H1 (cell line): ENCODE measurements at regions not wholly inside any gene's neighbourhood (a gene's known extent, or its start where the extent isn't known, plus 50 kb on each side); places are given as distances from the start of the nearest gene placed in this dataset.

Experiments used
- CTCF ChIA-PET: fragments of 300-600 bp; sonication (Branson Sonifier 250); formaldehyde crosslinking; loops from one replicate; lab custom pipeline; 2021; ENCODE audit not compliant: partially characterized antibody; lab: Charles Lee
- POLR2A ChIA-PET: fragments of 300-600 bp; sonication (Branson Sonifier 250); formaldehyde crosslinking; loops from one replicate; lab custom pipeline; 2021; ENCODE audit warnings: inconsistent platforms; ENCODE audit not compliant: partially characterized antibody; lab: Charles Lee
- DNase-seq, 2 experiments: peaks; one replicate each; pipeline versions ENCODE4 v3.0.0 to v3.0.0-alpha.2; 2010 to 2022; ENCODE audit warnings: low spot score in 2 of 2, low read depth in 1 of 2, mixed read lengths in 1 of 2
- FAIRE-seq: peaks from 2 replicates; lab custom pipeline; 2011; peaks lifted over from hg19 to GRCh38; lab: Jason Lieb, UNC
- H2AFZ ChIP-seq: 2 replicates; pipeline ENCODE4 v1.8.1; 2012; ENCODE audit warnings: low read length, inconsistent platforms
- H2AK5ac ChIP-seq: 2 replicates; pipeline ENCODE4 v1.6.1; 2013; ENCODE audit warnings: low read depth, low read length
- H2BK120ac ChIP-seq: replicated peaks from 2 replicates; pipeline ENCODE3; 2013; ENCODE audit warnings: low read depth, low read length, inconsistent platforms
- H2BK12ac ChIP-seq: 2 replicates; pipeline ENCODE4 v1.6.1; 2013; ENCODE audit warnings: low read depth, low read length
- H2BK15ac ChIP-seq: 2 replicates; pipeline ENCODE4 v1.6.1; 2013; ENCODE audit warnings: low read length
- H2BK20ac ChIP-seq: 2 replicates; pipeline ENCODE4 v1.6.1; 2013; ENCODE audit warnings: low read length
- H2BK5ac ChIP-seq: 2 replicates; pipeline ENCODE4 v1.6.1; 2013; ENCODE audit warnings: low read depth, low read length
- H3K14ac ChIP-seq: 2 replicates; pipeline ENCODE4 v1.6.1; 2013; ENCODE audit warnings: inconsistent platforms; ENCODE audit not compliant: insufficient read length
- H3K18ac ChIP-seq: 2 replicates; pipeline ENCODE4 v1.6.1; 2013; ENCODE audit warnings: low read length; ENCODE audit errors: extremely low read depth
- H3K23ac ChIP-seq: 2 replicates; pipeline ENCODE4 v1.6.1; 2013; ENCODE audit warnings: inconsistent platforms; ENCODE audit not compliant: insufficient read length
- H3K23me2 ChIP-seq: 2 replicates; pipeline ENCODE4 v1.6.1; 2013; ENCODE audit warnings: low read depth, low read length
- H3K27ac ChIP-seq: 2 replicates; pipeline ENCODE4 v1.6.1; 2011; ENCODE audit warnings: low read depth, low read length, inconsistent platforms
- H3K27me3 ChIP-seq, 4 experiments: replicated peaks in 1 of 4; 1 replicate in 1 of 4; 2 replicates in 3 of 4; pipeline versions ENCODE4 v1.6.1 to v1.8.1; 2011 to 2013; ENCODE audit warnings: low read length in 3 of 4, mild to moderate bottlenecking in 3 of 4, inconsistent platforms in 2 of 4, mixed read lengths in 2 of 4, moderate library complexity in 1 of 4; ENCODE audit not compliant: control insufficient read depth in 3 of 4, insufficient read depth in 3 of 4; ENCODE audit errors: extremely low read depth in 1 of 4
- H3K36me3 ChIP-seq, 4 experiments: 2 replicates each; pipeline versions ENCODE4 v1.6.1 to v1.8.1; 2011 to 2013; ENCODE audit warnings: mild to moderate bottlenecking in 4 of 4, low read length in 3 of 4, moderate library complexity in 2 of 4, control low read depth in 1 of 4, inconsistent platforms in 1 of 4; ENCODE audit not compliant: insufficient read depth in 4 of 4, control insufficient read depth in 2 of 4
- H3K4ac ChIP-seq: replicated peaks from 2 replicates; pipeline ENCODE3; 2013; ENCODE audit warnings: low read length, low read depth, mixed read lengths, inconsistent platforms; ENCODE audit not compliant: insufficient read length
- H3K4me1 ChIP-seq, 4 experiments: replicated peaks in 1 of 4; 1 replicate in 1 of 4; 2 replicates in 3 of 4; pipeline versions ENCODE4 v1.6.1 to v1.8.1; 2011 to 2013; ENCODE audit warnings: low read length in 3 of 4, inconsistent platforms in 2 of 4, mixed read lengths in 1 of 4; ENCODE audit not compliant: insufficient read depth in 4 of 4, control insufficient read depth in 3 of 4
- H3K4me2 ChIP-seq, 2 experiments: 2 replicates each; pipeline versions ENCODE4 v1.6.1 to v1.8.1; 2011 to 2013; ENCODE audit warnings: low read depth in 2 of 2, low read length in 2 of 2, control low read depth in 1 of 2, inconsistent platforms in 1 of 2, mild to moderate bottlenecking in 1 of 2; ENCODE audit not compliant: insufficient read depth in 1 of 2
- H3K4me3 ChIP-seq, 4 experiments: fragments of 200-600, 300-600 bp in 1 of 4; sonication (generic), shearing (Covaris generic), sonication (Bioruptor Twin) in 1 of 4; 2 replicates each; pipeline versions ENCODE4 v1.5.1 to v1.8.1; 2011 to 2016; ENCODE audit warnings: low read length in 4 of 4, low read depth in 3 of 4, control low read depth in 2 of 4, inconsistent platforms in 2 of 4, mild to moderate bottlenecking in 2 of 4, mixed read lengths in 1 of 4, moderate library complexity in 1 of 4; ENCODE audit not compliant: insufficient read depth in 2 of 4; ENCODE audit errors: extremely low read depth in 1 of 4
- H3K56ac ChIP-seq: replicated peaks from 2 replicates; pipeline ENCODE3; 2013; ENCODE audit warnings: low read depth, mild to moderate bottlenecking, mixed read lengths, low read length, inconsistent platforms; ENCODE audit not compliant: insufficient read length
- H3K79me1 ChIP-seq: 2 replicates; pipeline ENCODE4 v1.6.1; 2013; ENCODE audit warnings: low read depth, low read length, control low read depth
- H3K79me2 ChIP-seq, 2 experiments: 2 replicates each; pipeline versions ENCODE4 v1.6.1 to v1.8.1; 2012 to 2013; ENCODE audit warnings: low read length in 2 of 2, mild to moderate bottlenecking in 2 of 2, inconsistent platforms in 1 of 2; ENCODE audit not compliant: insufficient read depth in 2 of 2, control insufficient read depth in 1 of 2
- H3K9ac ChIP-seq, 4 experiments: replicated peaks in 1 of 4; 1 replicate in 1 of 4; 2 replicates in 3 of 4; pipeline versions ENCODE4 v1.6.1 to v1.8.1; 2011 to 2013; ENCODE audit warnings: low read depth in 3 of 4, low read length in 3 of 4, control low read depth in 2 of 4, mild to moderate bottlenecking in 2 of 4, moderate library complexity in 2 of 4, inconsistent platforms in 1 of 4; ENCODE audit errors: extremely low read depth in 1 of 4
- H3K9me3 ChIP-seq, 2 experiments: 2 replicates each; pipeline versions ENCODE4 v1.6.1 to v1.8.1; 2012 to 2013; ENCODE audit warnings: mild to moderate bottlenecking in 2 of 2, moderate library complexity in 2 of 2, control low read depth in 1 of 2, inconsistent platforms in 1 of 2, low read depth in 1 of 2, low read length in 1 of 2, mixed read lengths in 1 of 2; ENCODE audit not compliant: insufficient read depth in 2 of 2
- H4K20me1 ChIP-seq, 2 experiments: replicated peaks in 1 of 2; 2 replicates each; pipeline versions ENCODE3 to v1.8.1; 2011 to 2013; ENCODE audit warnings: inconsistent platforms in 2 of 2, low read length in 2 of 2, mild to moderate bottlenecking in 1 of 2; ENCODE audit not compliant: insufficient read depth in 2 of 2, control insufficient read depth in 1 of 2
- H4K5ac ChIP-seq: 2 replicates; pipeline ENCODE4 v1.6.1; 2013; ENCODE audit warnings: low read length, low read depth, mixed read lengths, inconsistent platforms; ENCODE audit not compliant: insufficient read length
- H4K8ac ChIP-seq: 2 replicates; pipeline ENCODE4 v1.8.0; 2013; ENCODE audit warnings: mild to moderate bottlenecking, moderate library complexity, low read length, inconsistent platforms; ENCODE audit not compliant: insufficient read depth; ENCODE audit errors: extremely low read depth
- H4K91ac ChIP-seq: replicated peaks from 2 replicates; pipeline ENCODE3; 2013; ENCODE audit warnings: low read length, mixed read lengths, inconsistent platforms; ENCODE audit not compliant: insufficient read length
- CTCF ChIP-seq, 3 experiments: IDR thresholded peaks; 1 replicate in 2 of 3; 2 replicates in 1 of 3; pipeline versions ENCODE4 v1.5.1 to v1.6.1; 2011; ENCODE audit warnings: low read length in 3 of 3, mild to moderate bottlenecking in 3 of 3, inconsistent platforms in 2 of 3, low read depth in 1 of 3, moderate library complexity in 1 of 3; ENCODE audit not compliant: insufficient read depth in 1 of 3; ENCODE audit errors: control extremely low read depth in 1 of 3
- MAFK ChIP-seq: IDR thresholded peaks from 2 replicates; pipeline ENCODE4 v1.6.1; 2012; ENCODE audit warnings: low read depth, mild to moderate bottlenecking, improper control_type of control experiment, low read length
- PHF8 ChIP-seq: fragments of 200-600 bp; sonication (generic); conservative IDR thresholded peaks from 2 replicates; pipeline ENCODE4 v1.7.1; 2012; ENCODE audit warnings: low read depth, mild to moderate bottlenecking, inconsistent platforms, low read length, moderate library complexity
- SP4 ChIP-seq: IDR thresholded peaks from 2 replicates; pipeline ENCODE4 v1.6.1; 2012; ENCODE audit warnings: low read length, inconsistent platforms
- USF2 ChIP-seq: IDR thresholded peaks from 2 replicates; pipeline ENCODE4 v1.6.1; 2011; ENCODE audit warnings: low read length, improper control_type of control experiment
- WGBS, 2 experiments: shearing (Covaris generic) in 1 of 2; methylation state at CpG; one replicate each; pipeline versions ENCODE4 v1.1.6 to v1.1.7; 2013 to 2015; ENCODE audit warnings: low lambda C conversion rate in 2 of 2, mixed read lengths in 2 of 2, inconsistent platforms in 1 of 2, low coverage in 1 of 2, missing lambda C conversion rate in 1 of 2; ENCODE audit not compliant: insufficient replicate concordance in 2 of 2, insufficient coverage in 1 of 2, insufficient read length in 1 of 2; ENCODE audit errors: extremely low coverage in 1 of 2, missing lambda C conversion rate in 1 of 2; 5-methylcytosine and 5-hydroxymethylcytosine counted together

GRCh38 chr6:14694308-14694707 lies 551.6 kb upstream of the JARID2 start:
- DNase-seq (no peak), FAIRE-seq (no peak)
- Histone ChIP-seq H3K14ac (no peak overlapping the region), H2BK120ac (no peak overlapping the region), H3K9ac (no peak overlapping the region), H4K5ac (no peak overlapping the region), H3K79me1 (no peaks in the 10 kb centered on the region), H2BK12ac (no peak overlapping the region), H3K4me3 (no peak overlapping the region), H3K56ac (no peak overlapping the region), H3K27ac (no peak overlapping the region), H3K27me3 (no peaks in the 10 kb centered on the region), H3K79me2 (no peaks in the 10 kb centered on the region), H3K36me3 (no peaks in the 10 kb centered on the region), H3K4me1 (no peaks in the 10 kb centered on the region), H3K4me2 (no peak overlapping the region), H2BK5ac (no peak overlapping the region), H4K20me1 (no peaks in the 10 kb centered on the region), H3K18ac (no peak overlapping the region), H2AFZ (no peak overlapping the region), H3K9me3 (no peaks in the 10 kb centered on the region), H3K23ac (no peak overlapping the region), H2BK15ac (no peak overlapping the region), H4K8ac (no peak overlapping the region), H2BK20ac (no peak overlapping the region), H3K23me2 (no peaks in the 10 kb centered on the region), H3K4ac (no peak overlapping the region), H4K91ac (no peak overlapping the region), H2AK5ac (no peak overlapping the region)
- ChIA-PET CTCF (interaction anchor here (0.9 to 1.1 kb wide), 2 partner anchors 10 to 37 kb away, joined by 3 to 4 read pairs; no protein-coding TSS in a partner anchor), POLR2A (interaction anchor here (0.6 kb wide), 1 partner anchor 212 kb away, joined by 4 read pairs; no protein-coding TSS in a partner anchor)
- 76% methylated on average over 1 of the region's 1 CpG; no CpG with 5 or more reads in 1 of the 2 experiments for WGBS, 2 experiments
- TF ChIP-seq CTCF (IDR thresholded peaks at IDR 0.05; ENCODE audit: control extremely low read depth in 1 of 3, insufficient read depth in 1 of 3, low read depth in 1 of 3, low read length in 3 of 3) (no peak), USF2 (no peak), SP4 (no peak), MAFK (no peak), PHF8 (no peak)
